ENCODE measurements at regions not wholly inside any gene's neighbourhood (a gene's known extent, or its start where the extent isn't known, plus 50 kb on each side); places are given as distances from the start of the nearest gene placed in this dataset.

DNA sequence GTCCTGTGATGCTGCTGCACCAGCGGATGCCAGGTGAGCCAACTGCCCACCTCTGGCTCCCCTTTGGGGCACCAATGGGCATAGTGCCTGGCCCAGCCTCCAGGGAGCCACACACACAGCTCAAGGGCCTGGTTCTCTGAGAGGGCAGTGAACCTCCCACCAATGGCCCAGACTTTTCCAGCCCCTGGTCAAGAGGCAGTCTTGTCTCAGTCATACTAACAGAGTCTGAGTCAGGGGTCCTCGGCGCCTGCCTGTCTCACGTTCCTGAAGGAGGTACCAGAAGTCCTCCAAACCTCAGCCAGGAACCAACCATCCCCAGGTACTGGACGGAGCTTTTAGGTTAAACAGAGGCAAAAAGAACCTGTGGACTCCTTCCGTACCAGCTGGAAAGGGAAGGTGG lies 121.1 kb downstream of the C5orf15 start:
- no peaks in the 10 kb centered on the region for H4K20me1 ChIP-seq (replicated peaks in 1 of 2; ENCODE audit: control insufficient read depth in 1 of 2, insufficient read depth in 2 of 2, low read length in 2 of 2)
- DNase-seq (ENCODE audit: low read depth in 1 of 2, low spot score in 2 of 2): no peak

More for the DNA sequence above, 121.1 kb downstream of the C5orf15 start:
- Histone ChIP-seq H2BK5ac (ENCODE audit: low read depth, low read length) (no peak overlapping the region), H3K14ac (ENCODE audit: insufficient read length) (no peak overlapping the region), H3K79me1 (ENCODE audit: low read depth, low read length) (no peaks in the 10 kb centered on the region), H2BK12ac (ENCODE audit: low read depth, low read length) (no peak overlapping the region), H3K18ac (ENCODE audit: extremely low read depth, low read length) (no peak overlapping the region), H3K23ac (ENCODE audit: insufficient read length) (no peak overlapping the region), H3K23me2 (ENCODE audit: low read depth, low read length) (no peaks in the 10 kb centered on the region), H3K4me3 (ENCODE audit: extremely low read depth in 1 of 4, insufficient read depth in 2 of 4, low read depth in 3 of 4, low read length in 4 of 4) (no peak overlapping the region), H3K56ac (replicated peaks; ENCODE audit: insufficient read length, low read depth, low read length) (no peak overlapping the region), H3K4me1 (replicated peaks in 1 of 4; ENCODE audit: control insufficient read depth in 3 of 4, insufficient read depth in 4 of 4, low read length in 3 of 4) (no peaks in the 10 kb centered on the region), H2AFZ (ENCODE audit: low read length) (no peak overlapping the region), H4K8ac (ENCODE audit: extremely low read depth, insufficient read depth, low read length) (no peak overlapping the region), H2AK5ac (ENCODE audit: low read depth, low read length) (no peak overlapping the region), H2BK20ac (ENCODE audit: low read length) (no peak overlapping the region), H3K36me3 (ENCODE audit: control insufficient read depth in 2 of 4, insufficient read depth in 4 of 4, low read length in 3 of 4) (no peaks in the 10 kb centered on the region), H4K5ac (ENCODE audit: insufficient read length, low read depth, low read length) (no peak overlapping the region), H2BK15ac (ENCODE audit: low read length) (no peak overlapping the region), H3K4me2 (ENCODE audit: insufficient read depth in 1 of 2, low read depth in 2 of 2, low read length in 2 of 2) (no peak overlapping the region), H3K9ac (replicated peaks in 1 of 4; ENCODE audit: extremely low read depth in 1 of 4, low read depth in 3 of 4, low read length in 3 of 4) (no peak overlapping the region), H3K27me3 (replicated peaks in 1 of 4; ENCODE audit: control insufficient read depth in 3 of 4, extremely low read depth in 1 of 4, insufficient read depth in 3 of 4, low read length in 3 of 4) (no peaks in the 10 kb centered on the region), H4K91ac (replicated peaks; ENCODE audit: insufficient read length, low read length) (no peak overlapping the region), H3K4ac (replicated peaks; ENCODE audit: insufficient read length, low read depth, low read length) (no peak overlapping the region), H3K79me2 (ENCODE audit: control insufficient read depth in 1 of 2, insufficient read depth in 2 of 2, low read length in 2 of 2) (no peaks in the 10 kb centered on the region), H3K27ac (ENCODE audit: low read depth, low read length) (no peak overlapping the region), H3K9me3 (ENCODE audit: insufficient read depth in 2 of 2, low read depth in 1 of 2, low read length in 1 of 2) (no peaks in the 10 kb centered on the region), H2BK120ac (replicated peaks; ENCODE audit: low read depth, low read length) (no peak overlapping the region)
- no peak for TF ChIP-seq TBP (IDR thresholded peaks at IDR 0.05; ENCODE audit: low read depth, low read length)
- TF ChIP-seq CHD2 (IDR thresholded peaks at IDR 0.05; ENCODE audit: low read length): no peak
- no peak for TF ChIP-seq TEAD4 (IDR thresholded peaks at IDR 0.05; ENCODE audit: low read depth, low read length)
- no peak for TF ChIP-seq SIN3A (conservative IDR thresholded peaks at IDR 0.05 in 1 of 2, IDR thresholded peaks at IDR 0.05 in 1 of 2; ENCODE audit: low read depth in 1 of 2, low read length in 2 of 2)
- no peak for TF ChIP-seq FOSL1 (IDR thresholded peaks at IDR 0.05; ENCODE audit: insufficient read depth, low read depth, low read length)
- no peak for FAIRE-seq
- ChIA-PET POLR2A (ENCODE audit: partially characterized antibody) (no interaction called here), CTCF (ENCODE audit: partially characterized antibody) (interaction anchor here (0.6 to 2.5 kb wide), 4 partner anchors 15 to 378 kb away, joined by 3 to 9 read pairs (median 3); no protein-coding TSS in a partner anchor)
- 88% methylated on average over 5 of the region's 6 CpGs; no CpG with 5 or more reads in 1 of the 2 experiments for WGBS, 2 experiments (ENCODE audit: extremely low coverage in 1 of 2, insufficient coverage in 1 of 2, insufficient read length in 1 of 2, insufficient replicate concordance in 2 of 2, low coverage in 1 of 2, low lambda C conversion rate in 2 of 2, missing lambda C conversion rate in 1 of 2)
